RPMI8226 (cell line): ENCODE measurements at regions not wholly inside any gene's neighbourhood (a gene's known extent, or its start where the extent isn't known, plus 50 kb on each side); places are given as distances from the start of the nearest gene placed in this dataset.

Experiments used
- DNase-seq: peaks from one replicate; pipeline ENCODE4 v3.0.0-alpha.2; 2015

GRCh38 chrX:114332766-114333165, 251.1 kb upstream of the HTR2C start:
- DNase-seq = no peak

GRCh38 chrX:114334473-114334982, 249.4 kb upstream of the HTR2C start:
- DNase-seq = no peak

- DNase-seq = no peak
These were observed 245.0 kb upstream of the HTR2C start for GRCh38 chrX:114338870-114339269.

DNA sequence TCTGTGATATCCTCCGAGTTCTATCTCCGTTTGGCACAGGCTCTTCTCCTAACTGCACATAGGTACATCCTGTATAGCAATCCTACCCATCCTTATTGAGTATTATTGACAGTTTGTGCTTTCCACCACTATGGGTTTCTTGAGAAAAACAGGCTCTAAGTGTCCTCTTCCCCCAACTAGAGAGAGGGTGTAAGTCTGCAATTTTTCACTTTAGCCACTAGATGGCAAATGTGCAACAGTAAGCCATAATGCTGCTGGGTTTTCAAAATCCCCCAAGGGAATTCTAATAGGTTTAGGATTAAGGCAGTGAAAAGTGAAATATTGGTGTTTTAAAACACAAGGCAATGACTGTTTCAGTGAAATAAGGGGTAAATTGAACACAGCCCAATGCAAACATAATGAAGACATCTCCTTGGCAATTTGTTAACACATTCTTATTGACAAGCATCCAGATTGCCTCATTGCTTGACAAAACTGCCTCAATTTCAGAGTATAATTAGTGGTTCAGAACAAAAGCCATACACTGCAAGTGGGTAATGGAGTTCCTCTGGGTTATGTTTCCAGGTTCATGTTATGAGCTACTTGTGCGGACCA, 239.0 kb upstream of the HTR2C start:
- peak; percentile 9 for DNase-seq

DNA sequence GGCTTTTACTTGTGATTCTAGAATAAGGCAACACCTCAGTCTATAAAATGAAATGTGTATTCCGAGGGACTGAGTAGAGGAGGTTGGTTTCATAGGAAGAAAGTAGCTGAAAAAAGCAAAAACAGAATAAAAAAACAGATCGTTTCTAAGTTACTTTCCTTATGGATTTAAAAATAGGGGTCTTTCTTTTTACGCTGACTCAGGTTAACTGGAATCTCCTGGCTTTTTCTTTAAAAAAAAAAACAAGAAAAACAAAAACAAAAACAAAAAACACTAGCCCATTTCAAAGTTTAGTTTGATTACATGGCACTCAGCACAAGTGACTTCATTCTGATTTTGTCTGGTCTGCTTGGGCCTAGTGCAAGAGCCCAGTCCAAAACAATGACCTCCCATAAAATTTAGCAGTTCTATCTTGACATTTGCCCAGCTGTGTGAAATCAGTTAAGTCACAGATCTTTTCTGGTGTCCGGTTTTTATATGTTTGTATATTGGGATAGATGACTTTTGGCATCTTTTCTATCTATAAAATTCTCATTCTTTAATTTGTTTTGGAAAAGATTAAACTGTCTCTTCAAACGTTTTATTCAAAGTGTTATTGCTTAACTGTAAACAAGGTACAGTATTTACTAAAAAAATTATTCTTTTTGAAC, 222.7 kb upstream of the HTR2C start:
- no peak for DNase-seq

GRCh38 chrX:114363346-114363745, 220.5 kb upstream of the HTR2C start:
- no peak for DNase-seq

DNA sequence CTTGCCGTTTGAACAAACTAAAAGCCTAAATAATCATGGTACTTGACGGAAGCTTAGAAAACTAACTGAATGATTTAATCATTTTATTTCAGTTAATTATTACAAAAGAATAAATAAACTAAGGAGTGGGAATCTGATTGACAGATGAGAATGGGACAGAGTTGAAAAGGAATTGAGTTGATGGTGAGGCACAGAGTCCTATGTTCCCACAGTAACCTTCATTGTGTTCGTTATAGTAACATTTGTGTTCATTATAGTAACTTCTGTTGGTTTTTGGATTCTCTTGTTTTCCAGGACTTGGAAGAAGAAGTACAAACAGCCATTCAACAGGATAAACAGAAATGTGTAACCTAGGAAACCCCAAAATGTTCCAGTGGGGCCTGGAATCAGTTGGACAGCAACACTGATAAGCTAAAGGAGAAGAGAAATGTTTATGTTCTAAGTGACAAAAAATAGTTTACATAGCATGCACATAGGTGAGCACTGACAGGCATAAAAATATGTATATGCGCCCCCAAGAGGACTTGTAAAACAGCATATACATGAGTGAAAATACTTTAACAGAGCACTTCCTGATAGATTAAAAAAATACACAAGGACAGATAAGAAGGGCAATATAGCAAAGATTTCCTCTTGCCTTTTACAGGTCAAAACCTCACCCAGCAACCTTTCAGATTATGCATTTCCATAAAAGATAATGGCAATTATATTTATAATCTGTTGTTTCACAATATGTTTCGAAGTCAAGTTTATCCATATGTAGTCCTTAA, 218.6 kb upstream of the HTR2C start:
- no peak for DNase-seq

- DNase-seq = no peak
These were observed 210.9 kb upstream of the HTR2C start for GRCh38 chrX:114372937-114373336.

GRCh38 chrX:114390251-114390796, 193.6 kb upstream of the HTR2C start:
- DNase-seq = no peak
